Ectodermal cell (in vitro differentiated cells): ENCODE measurements at regions not wholly inside any gene's neighbourhood (a gene's known extent, or its start where the extent isn't known, plus 50 kb on each side); places are given as distances from the start of the nearest gene placed in this dataset.

Experiments
- H3K27ac ChIP-seq: 2 replicates; pipeline ENCODE4 v1.7.0; 2013; ENCODE audit warnings: mild to moderate bottlenecking, low read depth, low read length; ENCODE audit not compliant: insufficient read depth, poor library complexity, severe bottlenecking
- H3K27me3 ChIP-seq: 2 replicates; pipeline ENCODE4 v1.7.0; 2013; ENCODE audit warnings: mild to moderate bottlenecking, low read length; ENCODE audit not compliant: insufficient read depth, control insufficient read depth, poor library complexity, severe bottlenecking
- H3K36me3 ChIP-seq: one replicate; pipeline ENCODE4 v1.7.0; 2013; ENCODE audit warnings: low read length; ENCODE audit not compliant: control insufficient read depth, insufficient read depth
- H3K4me1 ChIP-seq: one replicate; pipeline ENCODE4 v1.7.0; 2013; ENCODE audit warnings: low read length; ENCODE audit not compliant: control insufficient read depth, insufficient read depth
- H3K4me3 ChIP-seq: 2 replicates; pipeline ENCODE4 v1.7.0; 2013; ENCODE audit warnings: low read depth, low read length, control low read depth; ENCODE audit not compliant: insufficient read depth
- H3K9me3 ChIP-seq: 2 replicates; pipeline ENCODE4 v1.7.0; 2013; ENCODE audit warnings: mild to moderate bottlenecking, low read length, moderate library complexity; ENCODE audit not compliant: control insufficient read depth
- WGBS, 2 experiments: methylation state at CpG; one replicate each; pipeline ENCODE4 v1.1.7; 2013; ENCODE audit warnings: missing lambda C conversion rate in 2 of 2; 5-methylcytosine and 5-hydroxymethylcytosine counted together

DNA sequence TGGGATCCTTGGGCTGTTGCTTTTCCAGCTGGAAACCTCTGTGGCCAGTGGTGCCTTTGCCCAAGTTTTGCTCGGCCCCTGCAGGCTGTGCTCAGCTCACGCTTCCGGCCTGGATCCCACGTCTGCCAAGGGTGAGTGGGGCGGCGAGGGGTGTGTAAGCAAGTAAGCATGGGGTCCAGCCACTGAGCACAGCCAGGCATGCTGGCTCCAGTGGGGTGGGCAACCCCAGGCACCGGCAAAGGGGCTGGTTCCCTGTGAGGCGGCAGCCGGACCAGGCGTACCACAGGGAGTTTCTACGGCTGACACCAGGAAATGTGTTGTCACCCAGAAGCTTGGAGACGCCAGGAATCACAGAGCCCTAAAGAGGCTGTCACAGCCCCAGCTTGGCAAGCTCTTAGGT lies 393.4 kb upstream of the CCDC196 start:
- H3K27ac ChIP-seq = no peak overlapping the region
- 94 to 97% methylated on average over 12 of the region's 12 CpGs for WGBS, 2 experiments
- H3K4me1 ChIP-seq = peaks cover 4% of the 10 kb centered on the region
- H3K36me3 ChIP-seq = no peaks in the 10 kb centered on the region
- no peak overlapping the region for H3K4me3 ChIP-seq
- H3K9me3 ChIP-seq = no peaks in the 10 kb centered on the region
- H3K27me3 ChIP-seq = no peaks in the 10 kb centered on the region

DNA sequence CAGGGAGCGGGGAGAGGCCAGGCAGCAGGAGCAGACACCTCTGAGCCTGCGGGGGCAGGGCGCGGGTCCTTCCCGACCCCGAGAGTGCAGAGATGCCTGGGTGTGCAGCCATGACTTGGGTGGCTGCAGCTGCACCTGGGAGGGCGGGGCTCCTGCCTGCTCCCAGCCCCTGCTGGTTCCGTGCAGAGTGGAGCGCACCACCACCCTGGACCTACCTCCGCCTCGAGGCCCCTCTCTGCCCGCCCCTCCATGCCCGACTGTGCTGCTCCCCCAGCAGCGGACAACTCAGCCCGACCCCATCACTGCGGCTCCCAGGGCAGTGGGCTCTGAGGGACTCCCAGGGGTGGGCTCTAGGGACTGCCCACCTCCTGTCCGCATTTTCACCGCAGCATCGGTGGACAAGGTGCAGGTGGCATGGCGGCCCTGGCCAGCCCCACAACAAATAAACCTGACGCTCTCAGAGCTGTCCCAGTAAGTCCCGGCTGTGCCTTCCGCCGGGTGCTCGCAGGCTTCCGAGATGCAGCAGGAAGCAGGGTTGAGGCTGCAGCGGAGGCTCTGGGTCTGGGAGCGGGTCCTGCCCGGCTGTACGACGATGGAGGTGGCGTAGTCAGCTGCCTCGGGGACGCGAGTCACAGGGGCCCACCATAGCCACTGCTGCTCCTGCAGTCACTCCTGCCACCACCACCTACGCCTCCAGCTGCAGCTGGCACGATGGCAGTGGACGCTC lies 392.0 kb upstream of the CCDC196 start:
- Histone ChIP-seq H3K27me3 (no peaks in the 10 kb centered on the region), H3K36me3 (no peaks in the 10 kb centered on the region), H3K4me3 (no peak overlapping the region), H3K27ac (no peak overlapping the region), H3K9me3 (no peaks in the 10 kb centered on the region), H3K4me1 (peaks cover 4% of the 10 kb centered on the region)
- 93 to 94% methylated on average over 38 of the region's 38 CpGs for WGBS, 2 experiments

DNA sequence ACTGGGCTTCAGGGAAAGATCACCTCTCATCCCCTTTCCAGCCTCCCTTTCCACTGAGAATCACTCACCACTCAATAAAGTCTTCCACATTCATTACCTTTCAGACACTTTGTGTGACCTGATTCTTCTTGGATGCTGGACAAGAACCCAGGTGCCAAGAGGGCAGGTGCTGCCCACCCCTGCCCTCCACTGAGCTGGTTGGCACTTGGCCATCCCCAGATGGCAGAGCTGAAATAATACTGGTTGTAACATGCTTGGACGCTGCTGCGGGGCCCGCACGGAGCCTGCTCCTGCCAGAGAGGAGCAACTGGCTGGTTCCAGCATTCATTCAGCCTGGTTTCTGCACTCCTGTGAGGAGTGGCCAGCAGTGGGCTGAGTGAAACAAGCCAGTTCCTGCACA lies 386.7 kb upstream of the CCDC196 start:
- 97% methylated on average over 4 of the region's 4 CpGs for WGBS, 2 experiments

DNA sequence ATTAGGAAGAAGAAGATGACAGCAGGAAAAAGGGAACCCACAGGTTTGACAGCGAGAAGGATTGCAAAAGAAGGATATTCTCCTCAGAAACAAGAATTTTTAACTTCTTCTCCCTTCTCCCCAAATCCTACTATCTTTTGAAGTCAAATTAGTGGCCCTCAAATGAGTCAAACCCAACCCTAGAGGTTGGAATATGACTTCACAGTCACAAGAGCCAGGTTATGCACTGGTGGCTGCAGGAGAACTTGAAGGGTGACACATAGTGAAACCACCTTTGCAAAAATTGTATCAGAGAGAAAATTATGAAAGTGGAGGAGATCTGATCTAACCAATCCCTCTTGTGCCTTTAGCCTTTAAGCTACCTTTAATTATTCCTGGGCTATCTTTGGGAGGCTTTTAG lies 386.2 kb upstream of the CCDC196 start:
- Histone ChIP-seq H3K36me3 (no peaks in the 10 kb centered on the region), H3K4me1 (peaks cover 4% of the 10 kb centered on the region), H3K27ac (no peak overlapping the region), H3K4me3 (no peak overlapping the region), H3K9me3 (no peaks in the 10 kb centered on the region), H3K27me3 (no peaks in the 10 kb centered on the region)
- WGBS, 2 experiments = 78 to 89% methylated on average over 1 of the region's 1 CpG

More for the DNA sequence above, 386.7 kb upstream of the CCDC196 start:
- Histone ChIP-seq H3K27ac (no peak overlapping the region), H3K27me3 (no peaks in the 10 kb centered on the region), H3K4me1 (peaks cover 4% of the 10 kb centered on the region), H3K36me3 (no peaks in the 10 kb centered on the region), H3K4me3 (no peak overlapping the region), H3K9me3 (no peaks in the 10 kb centered on the region)

DNA sequence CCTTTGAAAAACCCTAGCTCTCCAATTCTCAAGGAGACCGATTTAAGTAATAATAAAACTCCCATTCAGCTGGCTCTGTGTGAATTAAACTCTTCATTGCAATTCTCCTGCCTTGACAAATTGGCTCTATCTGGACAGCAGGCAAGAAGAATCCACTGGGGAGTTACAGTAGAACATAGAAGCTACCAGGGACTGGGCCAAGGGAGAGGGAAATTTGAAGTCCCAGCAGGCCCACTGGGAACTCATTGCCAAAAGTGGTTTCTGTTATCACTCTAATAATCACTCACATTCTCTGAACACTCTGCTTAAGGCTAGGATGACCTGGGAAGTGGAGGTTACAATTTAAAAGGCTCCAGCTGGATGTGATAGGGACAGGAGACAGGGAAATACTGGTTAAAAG lies 384.5 kb upstream of the CCDC196 start:
- Histone ChIP-seq H3K4me1 (peaks cover under 1% of the 10 kb centered on the region), H3K27ac (no peak overlapping the region), H3K36me3 (no peaks in the 10 kb centered on the region), H3K27me3 (no peaks in the 10 kb centered on the region), H3K9me3 (no peaks in the 10 kb centered on the region), H3K4me3 (no peak overlapping the region)
- WGBS, 2 experiments = 92 to 97% methylated on average over 1 of the region's 1 CpG

DNA sequence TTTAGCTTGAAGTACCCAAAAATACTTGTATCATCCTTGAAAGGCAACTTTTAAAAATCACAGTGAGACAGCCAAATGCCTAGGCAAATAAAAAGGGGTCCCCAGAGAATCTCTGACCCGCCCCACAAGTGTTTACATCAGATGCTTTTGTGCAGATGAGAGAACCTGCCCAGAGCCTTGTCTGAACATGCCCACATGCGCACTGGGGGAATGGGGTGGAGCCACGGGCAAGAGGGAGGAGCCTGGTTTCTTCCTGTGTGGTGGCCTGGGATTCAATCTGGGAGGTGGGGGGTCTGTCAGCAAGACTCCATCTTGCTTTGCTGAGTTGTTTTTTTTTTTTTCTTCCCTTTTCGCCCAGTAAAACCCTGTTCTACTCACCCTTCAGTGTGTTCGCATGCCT lies 381.7 kb upstream of the CCDC196 start:
- no peak overlapping the region for H3K4me3 ChIP-seq
- 93 to 94% methylated on average over 5 of the region's 5 CpGs for WGBS, 2 experiments
- no peaks in the 10 kb centered on the region for H3K9me3 ChIP-seq
- H3K4me1 ChIP-seq = no peaks in the 10 kb centered on the region
- no peaks in the 10 kb centered on the region for H3K36me3 ChIP-seq
- no peak overlapping the region for H3K27ac ChIP-seq
- no peaks in the 10 kb centered on the region for H3K27me3 ChIP-seq

DNA sequence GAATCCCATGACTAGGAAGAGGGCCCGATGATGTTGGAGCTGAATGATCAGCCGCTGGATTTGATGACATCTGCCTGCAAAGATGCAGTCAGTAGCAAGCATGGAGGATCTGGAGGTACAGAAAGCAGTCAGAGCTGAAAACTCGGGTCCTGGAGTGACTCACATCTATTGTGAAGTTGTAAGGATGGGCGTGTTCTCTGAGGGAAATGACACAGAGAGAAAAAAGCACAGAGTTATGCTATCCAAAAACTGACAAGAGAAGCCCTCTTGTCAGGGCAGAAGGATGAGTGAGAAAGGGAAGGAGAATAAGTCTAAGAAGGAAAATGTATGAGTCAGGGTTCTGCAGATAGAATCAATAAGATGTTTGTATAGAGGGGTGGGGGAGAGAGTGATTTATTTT lies 380.4 kb upstream of the CCDC196 start:
- Histone ChIP-seq H3K36me3 (no peaks in the 10 kb centered on the region), H3K4me1 (no peaks in the 10 kb centered on the region), H3K9me3 (no peaks in the 10 kb centered on the region), H3K27ac (no peak overlapping the region), H3K4me3 (no peak overlapping the region), H3K27me3 (no peaks in the 10 kb centered on the region)
- WGBS, 2 experiments = 89 to 90% methylated on average over 4 of the region's 4 CpGs

DNA sequence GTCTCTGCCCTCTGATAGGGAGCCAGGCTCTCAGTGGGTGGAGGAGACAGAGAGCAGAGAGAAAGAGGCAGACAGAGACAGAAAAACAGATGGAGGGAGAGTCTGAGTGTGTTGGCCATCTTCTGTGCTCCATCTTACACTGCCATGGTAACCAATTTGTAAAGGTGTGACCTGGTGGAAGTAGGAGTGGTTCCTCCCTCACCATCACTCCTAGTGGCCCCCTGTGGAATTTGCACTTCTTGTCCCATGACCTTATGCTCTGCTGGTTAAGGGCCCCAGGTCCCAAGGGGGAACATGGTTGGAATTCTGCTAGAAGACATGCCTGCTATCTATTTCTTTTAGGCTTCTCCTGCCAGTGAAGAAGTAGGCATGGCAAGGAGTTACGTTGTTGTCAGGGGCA lies 376.7 kb upstream of the CCDC196 start:
- H3K27ac ChIP-seq = no peak overlapping the region
- H3K9me3 ChIP-seq = no peaks in the 10 kb centered on the region
- no peaks in the 10 kb centered on the region for H3K4me1 ChIP-seq
- no peak overlapping the region for H3K4me3 ChIP-seq
- 91 to 97% methylated on average over 1 of the region's 1 CpG for WGBS, 2 experiments
- no peaks in the 10 kb centered on the region for H3K27me3 ChIP-seq
- H3K36me3 ChIP-seq = no peaks in the 10 kb centered on the region

DNA sequence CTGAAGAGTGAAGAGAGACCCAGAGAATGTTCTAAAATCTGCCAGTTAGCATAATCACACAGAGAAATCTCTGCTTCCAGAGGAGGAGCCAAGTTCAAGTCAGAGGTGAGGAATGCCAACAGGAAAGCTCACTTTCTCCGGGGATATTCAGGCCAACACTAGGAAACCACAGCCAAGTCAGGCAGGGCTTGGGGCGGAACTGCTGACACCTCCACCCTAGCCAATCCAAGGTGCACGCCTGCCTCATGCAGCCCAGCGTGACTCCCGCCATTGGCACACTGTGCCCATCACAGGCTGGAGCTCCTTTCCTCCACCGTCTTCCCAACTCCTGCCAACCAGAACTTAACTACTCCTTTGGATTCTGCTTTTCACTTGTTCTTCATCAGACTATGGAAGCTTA lies 374.3 kb upstream of the CCDC196 start:
- Histone ChIP-seq H3K4me1 (no peaks in the 10 kb centered on the region), H3K4me3 (no peak overlapping the region), H3K27ac (no peak overlapping the region), H3K9me3 (no peaks in the 10 kb centered on the region), H3K36me3 (no peaks in the 10 kb centered on the region), H3K27me3 (no peaks in the 10 kb centered on the region)
- WGBS, 2 experiments = 95% methylated on average over 6 of the region's 6 CpGs

DNA sequence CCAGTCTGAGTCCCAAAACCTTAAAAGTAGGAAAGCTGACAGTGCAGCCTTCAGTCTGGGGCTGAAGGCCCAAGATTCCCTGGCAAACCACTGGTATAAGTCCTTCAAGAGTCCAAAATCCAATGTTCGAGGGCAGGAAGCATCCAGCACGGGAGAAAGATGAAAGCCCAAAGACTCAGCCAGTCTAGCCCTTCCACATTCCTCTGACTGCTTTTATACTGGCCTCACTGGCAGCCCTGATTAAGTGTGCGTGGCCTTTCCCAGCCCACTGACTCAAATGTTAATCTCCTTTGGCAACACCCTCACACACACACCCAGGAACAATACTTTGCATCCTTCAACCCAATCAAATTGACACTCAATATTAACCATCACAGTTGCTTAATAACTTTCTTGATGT lies 372.1 kb upstream of the CCDC196 start:
- Histone ChIP-seq H3K36me3 (no peaks in the 10 kb centered on the region), H3K27ac (no peak overlapping the region), H3K4me1 (no peaks in the 10 kb centered on the region), H3K9me3 (no peaks in the 10 kb centered on the region), H3K27me3 (no peaks in the 10 kb centered on the region), H3K4me3 (no peak overlapping the region)
- whole genome bisulfite sequencing, 2 experiments = 73 to 79% methylated on average over 3 of the region's 3 CpGs
